ENCODE measurements at regions not wholly inside any gene's neighbourhood (a gene's known extent, or its start where the extent isn't known, plus 50 kb on each side); places are given as distances from the start of the nearest gene placed in this dataset.

- Histone ChIP-seq H3K27me3 (ENCODE audit: control insufficient read depth in 3 of 3, insufficient read depth in 3 of 3, low read length in 2 of 3) (no peaks in the 10 kb centered on the region), H3K4me3 (no peak overlapping the region), H3K9ac (ENCODE audit: insufficient read depth in 1 of 2, low read length in 2 of 2) (no peak overlapping the region), H3K9me3 (ENCODE audit: control insufficient read depth in 4 of 4, insufficient read depth in 3 of 4, low read length in 3 of 4) (no peaks in the 10 kb centered on the region), H3K36me3 (ENCODE audit: control insufficient read depth in 4 of 4, insufficient read depth in 4 of 4, low read length in 4 of 4) (no peaks in the 10 kb centered on the region), H3K4me1 (ENCODE audit: control insufficient read depth in 5 of 5, insufficient read depth in 5 of 5, low read length in 5 of 5) (peaks cover 0 to 1% (median 0%) of the 10 kb centered on the region in 5 donors), H3K27ac (ENCODE audit: low read depth in 1 of 2, low read length in 1 of 2) (no peak overlapping the region)
- DNase-seq = no peak
- WGBS, 2 donors = 90 to 93% methylated on average over 2 of the region's 2 CpGs
- ATAC-seq (ENCODE audit: insufficient read depth, low FRiP score) = no peak
- TF ChIP-seq CTCF (IDR thresholded peaks at IDR 0.05; ENCODE audit: control extremely low read depth, extremely low read depth) = no peak
Measured at GRCh38 chr13:50243931-50244330, 228.7 kb downstream of the KCNRG start.

GRCh38 chr13:50244355-50244712, 229.1 kb downstream of the KCNRG start:
- peaks cover 0 to 1% (median 0%) of the 10 kb centered on the region in 5 donors for H3K4me1 ChIP-seq (ENCODE audit: control insufficient read depth in 5 of 5, insufficient read depth in 5 of 5, low read length in 5 of 5)
- no peak overlapping the region for H3K27ac ChIP-seq (ENCODE audit: low read depth in 1 of 2, low read length in 1 of 2)
- WGBS, 2 donors = 72 to 87% methylated on average over 6 of the region's 6 CpGs
- no peak overlapping the region for H3K4me3 ChIP-seq
- ATAC-seq (ENCODE audit: insufficient read depth, low FRiP score) (no peak), DNase-seq (no peak)
- no peak overlapping the region for H3K9ac ChIP-seq (ENCODE audit: insufficient read depth in 1 of 2, low read length in 2 of 2)
- H3K36me3 ChIP-seq (ENCODE audit: control insufficient read depth in 4 of 4, insufficient read depth in 4 of 4, low read length in 4 of 4) = no peaks in the 10 kb centered on the region
- TF ChIP-seq CTCF (IDR thresholded peaks at IDR 0.05; ENCODE audit: control extremely low read depth, extremely low read depth) = no peak
- H3K9me3 ChIP-seq (ENCODE audit: control insufficient read depth in 4 of 4, insufficient read depth in 3 of 4, low read length in 3 of 4) = no peaks in the 10 kb centered on the region
- H3K27me3 ChIP-seq (ENCODE audit: control insufficient read depth in 3 of 3, insufficient read depth in 3 of 3, low read length in 2 of 3) = no peaks in the 10 kb centered on the region

GRCh38 chr13:50244713-50245574, 229.7 kb downstream of the KCNRG start:
- TF ChIP-seq CTCF (IDR thresholded peaks at IDR 0.05; ENCODE audit: control extremely low read depth, extremely low read depth) = no peak
- 65 to 88% methylated on average over 7 of the region's 7 CpGs for WGBS, 2 donors
- Histone ChIP-seq H3K36me3 (ENCODE audit: control insufficient read depth in 4 of 4, insufficient read depth in 4 of 4, low read length in 4 of 4) (no peaks in the 10 kb centered on the region), H3K27ac (ENCODE audit: low read depth in 1 of 2, low read length in 1 of 2) (peak overlapping the region in 1 of 2 donors; percentile 64), H3K4me3 (no peak overlapping the region), H3K9me3 (ENCODE audit: control insufficient read depth in 4 of 4, insufficient read depth in 3 of 4, low read length in 3 of 4) (no peaks in the 10 kb centered on the region), H3K9ac (ENCODE audit: insufficient read depth in 1 of 2, low read length in 2 of 2) (no peak overlapping the region), H3K27me3 (ENCODE audit: control insufficient read depth in 3 of 3, insufficient read depth in 3 of 3, low read length in 2 of 3) (no peaks in the 10 kb centered on the region), H3K4me1 (ENCODE audit: control insufficient read depth in 5 of 5, insufficient read depth in 5 of 5, low read length in 5 of 5) (peaks cover 0 to 1% (median 0%) of the 10 kb centered on the region in 5 donors)
- no peak for DNase-seq
- peak; percentile 97 for ATAC-seq (ENCODE audit: insufficient read depth, low FRiP score)

Measured in lung (tissue), 11 donors.